ENCODE measurements at regions not wholly inside any gene's neighbourhood (a gene's known extent, or its start where the extent isn't known, plus 50 kb on each side); places are given as distances from the start of the nearest gene placed in this dataset.
A peak's percentile ranks its signal among the peaks of the same experiment; 100 is the strongest.

- Histone ChIP-seq H3K9ac (replicated peaks; ENCODE audit: extremely low read depth, insufficient read depth, low read length) (no peak overlapping the region), H3K9me3 (replicated peaks; ENCODE audit: control insufficient read depth, insufficient read depth, low read length) (no peaks in the 10 kb centered on the region), H3K4me1 (ENCODE audit: control insufficient read depth, extremely low read depth, insufficient read depth, low read length) (peaks cover 3% of the 10 kb centered on the region), H3K27me3 (ENCODE audit: control insufficient read depth in 2 of 2, insufficient read depth in 2 of 2, low read length in 2 of 2) (no peaks in the 10 kb centered on the region), H2AFZ (ENCODE audit: low read depth, low read length) (peak overlapping the region; percentile 87), H3K4me2 (ENCODE audit: insufficient read depth, low read length) (no peak overlapping the region), H3K9me1 (replicated peaks; ENCODE audit: control insufficient read depth, extremely low read depth, insufficient read depth, low read length) (no peaks in the 10 kb centered on the region), H3K79me2 (ENCODE audit: control insufficient read depth, insufficient read depth, low read length) (no peaks in the 10 kb centered on the region), H3K27ac (ENCODE audit: insufficient read depth, low read depth, low read length) (no peak overlapping the region), H3K4me3 (replicated peaks in 1 of 3; ENCODE audit: insufficient read depth in 1 of 3, low read depth in 1 of 3, low read length in 3 of 3) (peak overlapping the region in 1 of 3 experiments; percentile 14), H4K20me1 (replicated peaks; ENCODE audit: control insufficient read depth, extremely low read depth, insufficient read depth, low read length) (no peaks in the 10 kb centered on the region), H3K36me3 (ENCODE audit: control insufficient read depth in 2 of 2, extremely low read depth in 1 of 2, insufficient read depth in 2 of 2, low read length in 2 of 2) (no peaks in the 10 kb centered on the region)
- CTCF ChIA-PET: interaction anchor here (0.6 to 1.4 kb wide), 20 partner anchors 8 to 1596 kb away, joined by 3 to 15 read pairs (median 4); no protein-coding TSS in a partner anchor
- POLR2A ChIA-PET: no interaction called here
- intact Hi-C loops (cut with micrococcal nuclease): loop anchor here (1.0 to 10.0 kb wide), 4 partner anchors 415 to 1598 kb away; no protein-coding TSS in a partner anchor
- dilution Hi-C loops (cut with MboI; ENCODE audit: extremely low pct_ligation_motif_present, low sequenced_read_pairs): no loop called here
- BruUV-seq (replicated peaks): no TSS peak
- TF ChIP-seq, protein P1, sequence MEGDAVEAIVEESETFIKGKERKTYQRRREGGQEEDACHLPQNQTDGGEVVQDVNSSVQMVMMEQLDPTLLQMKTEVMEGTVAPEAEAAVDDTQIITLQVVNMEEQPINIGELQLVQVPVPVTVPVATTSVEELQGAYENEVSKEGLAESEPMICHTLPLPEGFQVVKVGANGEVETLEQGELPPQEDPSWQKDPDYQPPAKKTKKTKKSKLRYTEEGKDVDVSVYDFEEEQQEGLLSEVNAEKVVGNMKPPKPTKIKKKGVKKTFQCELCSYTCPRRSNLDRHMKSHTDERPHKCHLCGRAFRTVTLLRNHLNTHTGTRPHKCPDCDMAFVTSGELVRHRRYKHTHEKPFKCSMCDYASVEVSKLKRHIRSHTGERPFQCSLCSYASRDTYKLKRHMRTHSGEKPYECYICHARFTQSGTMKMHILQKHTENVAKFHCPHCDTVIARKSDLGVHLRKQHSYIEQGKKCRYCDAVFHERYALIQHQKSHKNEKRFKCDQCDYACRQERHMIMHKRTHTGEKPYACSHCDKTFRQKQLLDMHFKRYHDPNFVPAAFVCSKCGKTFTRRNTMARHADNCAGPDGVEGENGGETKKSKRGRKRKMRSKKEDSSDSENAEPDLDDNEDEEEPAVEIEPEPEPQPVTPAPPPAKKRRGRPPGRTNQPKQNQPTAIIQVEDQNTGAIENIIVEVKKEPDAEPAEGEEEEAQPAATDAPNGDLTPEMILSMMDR (IDR thresholded peaks at IDR 0.05; ENCODE audit: extremely low read depth in 1 of 2, insufficient read depth in 1 of 2, low read depth in 1 of 2, low read length in 2 of 2): peak; percentile 94 to 99
- no peak for TF ChIP-seq JUN (IDR thresholded peaks at IDR 0.05; ENCODE audit: borderline replicate concordance, insufficient read depth, insufficient read length, low read depth)
- DNase-seq (ENCODE audit: low read depth, low spot score) (peak; percentile 50), FAIRE-seq (peak; percentile 78)
These were observed 418.2 kb upstream of the HS6ST1 start for GRCh38 chr2:128736689-128737545.

GRCh38 chr2:128737546-128737826 lies 418.8 kb upstream of the HS6ST1 start:
- Histone ChIP-seq H3K9ac (replicated peaks; ENCODE audit: extremely low read depth, insufficient read depth, low read length) (no peak overlapping the region), H3K9me3 (replicated peaks; ENCODE audit: control insufficient read depth, insufficient read depth, low read length) (no peaks in the 10 kb centered on the region), H3K79me2 (ENCODE audit: control insufficient read depth, insufficient read depth, low read length) (no peaks in the 10 kb centered on the region), H3K4me2 (ENCODE audit: insufficient read depth, low read length) (no peak overlapping the region), H2AFZ (ENCODE audit: low read depth, low read length) (no peak overlapping the region), H3K4me3 (replicated peaks in 1 of 3; ENCODE audit: insufficient read depth in 1 of 3, low read depth in 1 of 3, low read length in 3 of 3) (no peak overlapping the region), H3K36me3 (ENCODE audit: control insufficient read depth in 2 of 2, extremely low read depth in 1 of 2, insufficient read depth in 2 of 2, low read length in 2 of 2) (no peaks in the 10 kb centered on the region), H3K9me1 (replicated peaks; ENCODE audit: control insufficient read depth, extremely low read depth, insufficient read depth, low read length) (no peaks in the 10 kb centered on the region), H3K4me1 (ENCODE audit: control insufficient read depth, extremely low read depth, insufficient read depth, low read length) (peaks cover 3% of the 10 kb centered on the region), H3K27ac (ENCODE audit: insufficient read depth, low read depth, low read length) (no peak overlapping the region), H4K20me1 (replicated peaks; ENCODE audit: control insufficient read depth, extremely low read depth, insufficient read depth, low read length) (no peaks in the 10 kb centered on the region), H3K27me3 (ENCODE audit: control insufficient read depth in 2 of 2, insufficient read depth in 2 of 2, low read length in 2 of 2) (no peaks in the 10 kb centered on the region)
- no peak for TF ChIP-seq FOS (IDR thresholded peaks at IDR 0.05; ENCODE audit: borderline replicate concordance, insufficient read depth, low read length)
- TF ChIP-seq, protein P1 (IDR thresholded peaks at IDR 0.05; ENCODE audit: extremely low read depth in 1 of 2, insufficient read depth in 1 of 2, low read depth in 1 of 2, low read length in 2 of 2): no peak
- TF ChIP-seq, protein P2, sequence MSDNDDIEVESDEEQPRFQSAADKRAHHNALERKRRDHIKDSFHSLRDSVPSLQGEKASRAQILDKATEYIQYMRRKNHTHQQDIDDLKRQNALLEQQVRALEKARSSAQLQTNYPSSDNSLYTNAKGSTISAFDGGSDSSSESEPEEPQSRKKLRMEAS (IDR thresholded peaks at IDR 0.05; ENCODE audit: insufficient read depth, insufficient read length): no peak
- no peak for TF ChIP-seq JUN (IDR thresholded peaks at IDR 0.05; ENCODE audit: borderline replicate concordance, insufficient read depth, insufficient read length, low read depth)
- TF ChIP-seq GATA2 (IDR thresholded peaks at IDR 0.05; ENCODE audit: insufficient read depth, insufficient read length, low read depth, low read length): no peak
- no peak for TF ChIP-seq EZH2 (IDR thresholded peaks at IDR 0.05; ENCODE audit: borderline replicate concordance, low read depth, low read length, severe bottlenecking)
- TF ChIP-seq MYC (IDR thresholded peaks at IDR 0.05; ENCODE audit: low read depth, low read length): no peak
- no peak for TF ChIP-seq POLR2AphosphoS5 (IDR thresholded peaks at IDR 0.05; ENCODE audit: insufficient read depth, low read depth, low read length)
- TF ChIP-seq POLR2A (IDR thresholded peaks at IDR 0.05; ENCODE audit: low read depth, low read length): no peak
- POLR2A ChIA-PET: no interaction called here
- no peak for FAIRE-seq
- intact Hi-C loops (cut with micrococcal nuclease): loop anchor here (5.0 to 10.0 kb wide), 3 partner anchors 415 to 1597 kb away; no protein-coding TSS in a partner anchor
- dilution Hi-C loops (cut with MboI; ENCODE audit: extremely low pct_ligation_motif_present, low sequenced_read_pairs): no loop called here
- DNase-seq (ENCODE audit: low read depth, low spot score): no peak
- BruUV-seq (replicated peaks): no TSS peak
- CTCF ChIA-PET: no interaction called here
